Mesothelial cell of epicardium (in vitro differentiated cells): ENCODE measurements at regions not wholly inside any gene's neighbourhood (a gene's known extent, or its start where the extent isn't known, plus 50 kb on each side); places are given as distances from the start of the nearest gene placed in this dataset.

ENCODE experiments used
- DNase-seq, 2 experiments: peaks; one replicate each; pipeline ENCODE4 v3.0.0; 2021; ENCODE audit warnings: low spot score in 2 of 2; ENCODE audit not compliant: unreplicated experiment in 2 of 2
- H3K27ac Mint-ChIP-seq: 2 replicates; pipeline ENCODE4 v1.8.0; 2021; ENCODE audit warnings: mixed read lengths
- H3K27me3 Mint-ChIP-seq: 2 replicates; pipeline ENCODE4 v1.8.0; 2021; ENCODE audit warnings: low read depth, mixed read lengths
- H3K36me3 Mint-ChIP-seq: 2 replicates; pipeline ENCODE4 v1.8.0; 2021; ENCODE audit warnings: mixed read lengths
- H3K4me1 Mint-ChIP-seq: 2 replicates; pipeline ENCODE4 v1.8.0; 2021; ENCODE audit warnings: mixed read lengths
- H3K4me3 Mint-ChIP-seq: 2 replicates; pipeline ENCODE4 v1.8.0; 2021; ENCODE audit warnings: mild to moderate bottlenecking, moderate library complexity, mixed read lengths
- H3K9me3 Mint-ChIP-seq: 2 replicates; pipeline ENCODE4 v1.8.0; 2021; ENCODE audit warnings: mixed read lengths
- CTCF ChIP-seq: fragments of 200-600 bp; sonication (generic); IDR thresholded peaks from one replicate; pipeline ENCODE4 v1.5.0; 2021; ENCODE audit warnings: antibody characterized with exemption; ENCODE audit not compliant: unreplicated experiment

GRCh38 chr11:128407962-128408361 is 179.4 kb downstream of the ETS1 start:
- no peak overlapping the region for H3K4me3 Mint-ChIP-seq
- no peak for TF ChIP-seq CTCF
- H3K27me3 Mint-ChIP-seq = peaks cover 13% of the 10 kb centered on the region
- H3K9me3 Mint-ChIP-seq = no peaks in the 10 kb centered on the region
- H3K36me3 Mint-ChIP-seq = no peaks in the 10 kb centered on the region
- no peak overlapping the region for H3K27ac Mint-ChIP-seq
- DNase-seq = no peak
- H3K4me1 Mint-ChIP-seq = peaks cover 42% of the 10 kb centered on the region

DNA sequence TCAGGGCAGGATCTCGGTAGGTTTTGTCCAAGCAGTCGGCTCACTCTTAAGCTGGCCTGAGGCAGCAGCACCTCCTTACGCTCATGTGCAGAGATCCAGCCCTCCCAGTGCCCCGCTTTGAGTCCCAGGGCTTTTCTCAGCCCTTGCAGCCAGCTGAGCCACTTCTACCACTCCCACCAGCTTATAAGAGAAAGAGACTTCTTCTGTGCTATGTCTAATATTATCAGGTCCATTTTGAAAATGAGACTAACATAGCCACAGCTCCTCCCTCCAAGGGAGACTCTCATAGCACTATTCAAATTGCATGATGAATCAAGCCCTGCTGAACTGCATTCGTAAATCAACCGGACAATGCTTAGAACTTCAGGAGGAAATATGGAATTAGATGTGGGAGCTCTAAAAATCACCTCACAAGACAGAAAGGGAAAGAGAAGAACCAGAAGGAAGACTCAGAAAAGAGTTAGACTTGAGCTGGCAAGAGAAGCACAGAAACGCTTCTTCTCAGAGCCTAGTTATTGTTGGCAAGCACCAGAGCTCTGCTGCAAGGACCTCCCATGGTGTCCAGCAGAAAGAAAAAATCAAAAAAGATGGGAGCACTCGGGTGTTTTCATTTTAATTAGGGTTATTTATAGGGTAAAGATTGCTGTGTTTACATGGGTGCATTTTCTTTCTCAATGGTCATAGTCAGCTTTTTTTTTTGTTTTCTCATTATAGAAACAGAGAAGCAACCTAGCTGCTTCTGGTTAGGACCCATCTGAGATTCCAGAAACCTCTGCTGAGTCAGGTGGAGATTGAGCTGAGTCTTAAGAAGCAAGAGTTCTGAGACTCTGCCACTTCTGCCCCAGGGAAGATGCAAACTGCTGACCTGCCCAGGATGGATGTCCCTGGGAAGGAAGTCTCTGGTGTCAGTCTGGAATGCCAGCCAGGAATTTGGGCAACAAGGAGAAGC is 181.4 kb downstream of the ETS1 start:
- peaks cover 46% of the 10 kb centered on the region for H3K4me1 Mint-ChIP-seq
- H3K27ac Mint-ChIP-seq = peak overlapping the region; percentile 62
- H3K9me3 Mint-ChIP-seq = no peaks in the 10 kb centered on the region
- no peaks in the 10 kb centered on the region for H3K36me3 Mint-ChIP-seq
- no peak for TF ChIP-seq CTCF
- H3K27me3 Mint-ChIP-seq = peaks cover 11% of the 10 kb centered on the region
- no peak overlapping the region for H3K4me3 Mint-ChIP-seq
- no peak for DNase-seq

- Mint-ChIP-seq H3K27me3 (peaks cover 5% of the 10 kb centered on the region), H3K4me1 (peaks cover 54% of the 10 kb centered on the region), H3K36me3 (no peaks in the 10 kb centered on the region), H3K4me3 (no peak overlapping the region), H3K9me3 (no peaks in the 10 kb centered on the region), H3K27ac (no peak overlapping the region)
- TF ChIP-seq CTCF = no peak
- DNase-seq = no peak
These were observed 182.2 kb downstream of the ETS1 start for GRCh38 chr11:128405112-128405511.

DNA sequence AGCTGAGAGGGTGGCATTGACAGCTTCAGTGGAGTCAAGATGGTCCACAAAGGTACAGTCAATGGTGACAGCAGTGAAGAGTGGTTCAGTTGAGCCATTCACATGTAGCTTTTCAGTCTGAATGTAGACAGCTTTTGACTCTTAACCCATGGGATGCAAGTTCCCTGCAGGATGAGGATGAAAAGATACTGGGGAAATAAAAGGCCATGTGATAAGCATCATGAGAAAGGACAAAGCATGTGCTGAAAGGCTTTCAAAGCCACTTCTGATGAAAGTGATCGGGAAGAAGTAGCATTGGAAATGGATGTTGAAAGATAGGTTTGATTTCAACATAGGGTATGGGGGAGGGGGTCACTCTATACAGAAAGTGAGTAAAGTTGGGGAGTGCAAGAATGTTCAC is 182.9 kb downstream of the ETS1 start:
- Mint-ChIP-seq H3K9me3 (no peaks in the 10 kb centered on the region), H3K27me3 (peaks cover 3% of the 10 kb centered on the region), H3K27ac (no peak overlapping the region), H3K4me3 (no peak overlapping the region), H3K4me1 (peaks cover 56% of the 10 kb centered on the region), H3K36me3 (no peaks in the 10 kb centered on the region)
- TF ChIP-seq CTCF = no peak
- no peak for DNase-seq

DNA sequence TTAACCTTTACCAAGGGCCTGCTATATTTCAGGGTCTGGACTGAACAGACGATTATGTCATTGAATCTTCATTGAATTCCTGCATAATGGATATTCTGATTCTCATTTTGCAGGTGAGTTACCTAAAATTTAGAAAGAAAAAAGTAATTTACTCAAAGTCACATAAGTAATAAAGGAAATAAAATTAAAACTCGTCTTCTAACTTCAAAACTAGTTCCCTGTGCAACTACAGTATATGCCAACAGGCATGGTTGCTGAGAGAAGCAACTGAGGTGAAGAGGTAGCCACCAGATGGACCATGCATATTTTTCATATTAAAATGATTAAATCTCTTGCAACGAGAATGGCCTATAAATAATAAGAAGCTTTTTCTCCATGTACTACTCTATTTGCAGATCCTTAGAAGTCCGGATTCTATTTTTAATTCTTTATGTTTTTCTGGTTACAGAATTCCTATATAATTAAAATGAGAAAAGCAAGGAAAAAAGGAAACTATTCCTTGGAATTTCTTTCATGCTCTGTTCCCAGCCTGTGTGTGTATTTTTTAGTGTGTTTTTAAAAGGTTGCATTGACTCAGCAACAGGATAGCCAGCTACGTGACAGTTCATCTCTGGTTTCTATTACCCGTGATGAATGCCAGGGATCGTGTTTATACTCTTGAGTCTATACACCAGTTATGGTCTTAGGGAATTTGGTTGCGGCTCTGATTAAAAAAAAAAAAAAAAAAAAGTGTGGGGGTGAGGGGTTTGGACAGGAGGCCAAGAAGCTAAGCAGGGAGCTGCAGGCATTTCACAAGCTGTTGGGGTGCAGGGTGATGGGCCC is 186.8 kb downstream of the ETS1 start:
- no peak for DNase-seq
- H3K27ac Mint-ChIP-seq = peak overlapping the region; percentile 64
- peaks cover 3% of the 10 kb centered on the region for H3K27me3 Mint-ChIP-seq
- no peak for TF ChIP-seq CTCF
- H3K4me3 Mint-ChIP-seq = no peak overlapping the region
- peaks cover 32% of the 10 kb centered on the region for H3K4me1 Mint-ChIP-seq
- H3K9me3 Mint-ChIP-seq = no peaks in the 10 kb centered on the region
- H3K36me3 Mint-ChIP-seq = no peaks in the 10 kb centered on the region
